ENCODE measurements at regions not wholly inside any gene's neighbourhood (a gene's known extent, or its start where the extent isn't known, plus 50 kb on each side); places are given as distances from the start of the nearest gene placed in this dataset.

GRCh38 chr2:139228276-139228675 lies 448.1 kb upstream of the NXPH2 start:
- H3K4me1 ChIP-seq (ENCODE audit: control insufficient read depth, extremely low read depth, insufficient read depth, low read length), result no peaks in the 10 kb centered on the region
- H3K9ac ChIP-seq (ENCODE audit: control insufficient read depth, extremely low read depth, insufficient read depth, low read length), result no peak overlapping the region
- H2AFZ ChIP-seq (ENCODE audit: control insufficient read depth, low read length), result no peak overlapping the region
- DNase-seq (ENCODE audit: low read depth, low spot score), result no peak
- no peaks in the 10 kb centered on the region for H4K20me1 ChIP-seq (ENCODE audit: control insufficient read depth, extremely low read depth, insufficient read depth, low read length)
- H3K4me2 ChIP-seq (ENCODE audit: control insufficient read depth, extremely low read depth, insufficient read depth, low read depth, low read length), result no peak overlapping the region
- no peak overlapping the region for H3K27ac ChIP-seq (ENCODE audit: control insufficient read depth, insufficient read depth, low read length)
- H3K9me1 ChIP-seq (ENCODE audit: control insufficient read depth, extremely low read depth, insufficient read depth, low read length), result no peaks in the 10 kb centered on the region
- dilution Hi-C loops (cut with MboI; ENCODE audit: extremely low pct_ligation_motif_present, low sequenced_read_pairs), result no loop called here
- no peak for FAIRE-seq
- H3K9me3 ChIP-seq (ENCODE audit: control insufficient read depth, low read depth, low read length), result no peaks in the 10 kb centered on the region
- H3K4me3 ChIP-seq (ENCODE audit: control insufficient read depth in 2 of 3, extremely low read depth in 1 of 3, insufficient read depth in 2 of 3, low read depth in 1 of 3, low read length in 3 of 3), result no peak overlapping the region
- H3K36me3 ChIP-seq (ENCODE audit: control insufficient read depth in 2 of 2, extremely low read depth in 1 of 2, insufficient read depth in 2 of 2, low read length in 2 of 2), result no peaks in the 10 kb centered on the region
- H3K27me3 ChIP-seq (ENCODE audit: control insufficient read depth, extremely low read depth, insufficient read depth, low read length), result no peaks in the 10 kb centered on the region
- H3K79me2 ChIP-seq (ENCODE audit: control insufficient read depth, insufficient read depth, low read length), result no peaks in the 10 kb centered on the region
- TF ChIP-seq, protein P1, sequence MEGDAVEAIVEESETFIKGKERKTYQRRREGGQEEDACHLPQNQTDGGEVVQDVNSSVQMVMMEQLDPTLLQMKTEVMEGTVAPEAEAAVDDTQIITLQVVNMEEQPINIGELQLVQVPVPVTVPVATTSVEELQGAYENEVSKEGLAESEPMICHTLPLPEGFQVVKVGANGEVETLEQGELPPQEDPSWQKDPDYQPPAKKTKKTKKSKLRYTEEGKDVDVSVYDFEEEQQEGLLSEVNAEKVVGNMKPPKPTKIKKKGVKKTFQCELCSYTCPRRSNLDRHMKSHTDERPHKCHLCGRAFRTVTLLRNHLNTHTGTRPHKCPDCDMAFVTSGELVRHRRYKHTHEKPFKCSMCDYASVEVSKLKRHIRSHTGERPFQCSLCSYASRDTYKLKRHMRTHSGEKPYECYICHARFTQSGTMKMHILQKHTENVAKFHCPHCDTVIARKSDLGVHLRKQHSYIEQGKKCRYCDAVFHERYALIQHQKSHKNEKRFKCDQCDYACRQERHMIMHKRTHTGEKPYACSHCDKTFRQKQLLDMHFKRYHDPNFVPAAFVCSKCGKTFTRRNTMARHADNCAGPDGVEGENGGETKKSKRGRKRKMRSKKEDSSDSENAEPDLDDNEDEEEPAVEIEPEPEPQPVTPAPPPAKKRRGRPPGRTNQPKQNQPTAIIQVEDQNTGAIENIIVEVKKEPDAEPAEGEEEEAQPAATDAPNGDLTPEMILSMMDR (optimal IDR thresholded peaks at IDR 0.05 in 1 of 3, IDR thresholded peaks at IDR 0.05 in 1 of 3, conservative IDR thresholded peaks at IDR 0.05 in 1 of 3; ENCODE audit: extremely low read depth in 1 of 3, insufficient read depth in 2 of 3, low read length in 3 of 3), result no peak
- no peak for TF ChIP-seq EZH2 (IDR thresholded peaks at IDR 0.05; ENCODE audit: low read length)

- no peak overlapping the region for H2AFZ ChIP-seq (ENCODE audit: control insufficient read depth, low read length)
- H3K4me3 ChIP-seq (ENCODE audit: control insufficient read depth in 2 of 3, extremely low read depth in 1 of 3, insufficient read depth in 2 of 3, low read depth in 1 of 3, low read length in 3 of 3), result no peak overlapping the region
- H3K9ac ChIP-seq (ENCODE audit: control insufficient read depth, extremely low read depth, insufficient read depth, low read length), result no peak overlapping the region
- DNase-seq (ENCODE audit: low read depth, low spot score), result no peak
- H3K9me1 ChIP-seq (ENCODE audit: control insufficient read depth, extremely low read depth, insufficient read depth, low read length), result no peaks in the 10 kb centered on the region
- H3K79me2 ChIP-seq (ENCODE audit: control insufficient read depth, insufficient read depth, low read length), result no peaks in the 10 kb centered on the region
- no peak for TF ChIP-seq EZH2 (IDR thresholded peaks at IDR 0.05; ENCODE audit: low read length)
- TF ChIP-seq, protein P1 (optimal IDR thresholded peaks at IDR 0.05 in 1 of 3, IDR thresholded peaks at IDR 0.05 in 1 of 3, conservative IDR thresholded peaks at IDR 0.05 in 1 of 3; ENCODE audit: extremely low read depth in 1 of 3, insufficient read depth in 2 of 3, low read length in 3 of 3), result no peak
- H3K36me3 ChIP-seq (ENCODE audit: control insufficient read depth in 2 of 2, extremely low read depth in 1 of 2, insufficient read depth in 2 of 2, low read length in 2 of 2), result no peaks in the 10 kb centered on the region
- no peaks in the 10 kb centered on the region for H3K4me1 ChIP-seq (ENCODE audit: control insufficient read depth, extremely low read depth, insufficient read depth, low read length)
- no peaks in the 10 kb centered on the region for H4K20me1 ChIP-seq (ENCODE audit: control insufficient read depth, extremely low read depth, insufficient read depth, low read length)
- FAIRE-seq, result no peak
- H3K27ac ChIP-seq (ENCODE audit: control insufficient read depth, insufficient read depth, low read length), result no peak overlapping the region
- no peaks in the 10 kb centered on the region for H3K9me3 ChIP-seq (ENCODE audit: control insufficient read depth, low read depth, low read length)
- no peak overlapping the region for H3K4me2 ChIP-seq (ENCODE audit: control insufficient read depth, extremely low read depth, insufficient read depth, low read depth, low read length)
- H3K27me3 ChIP-seq (ENCODE audit: control insufficient read depth, extremely low read depth, insufficient read depth, low read length), result no peaks in the 10 kb centered on the region
- dilution Hi-C loops (cut with MboI; ENCODE audit: extremely low pct_ligation_motif_present, low sequenced_read_pairs), result no loop called here
Measured at GRCh38 chr2:139225961-139226360, 445.8 kb upstream of the NXPH2 start.
